SK-N-SH treated with all-trans-retinoic acid at 6 μM for 48 hours (cell line): ENCODE measurements at regions not wholly inside any gene's neighbourhood (a gene's known extent, or its start where the extent isn't known, plus 50 kb on each side); places are given as distances from the start of the nearest gene placed in this dataset.

Experiments used
- ISL1 ChIP-seq: fragments of 250-450 bp; sonication (Bioruptor Pico); IDR thresholded peaks from 2 replicates; pipeline ENCODE4 v2.1.2; 2022; ENCODE audit warnings: mild to moderate bottlenecking, moderate library complexity
- SNAI2 ChIP-seq: fragments of 250-450 bp; sonication (Bioruptor Pico); IDR thresholded peaks from 2 replicates; pipeline ENCODE4 v1.5.0; 2020; ENCODE audit warnings: mild to moderate bottlenecking, moderate library complexity
- ZC3H10 ChIP-seq: fragments of 250-450 bp; sonication (Bioruptor Pico); IDR thresholded peaks from 2 replicates; pipeline ENCODE4 v1.5.1; 2021; ENCODE audit warnings: mild to moderate bottlenecking, moderate library complexity
- ZNF565 ChIP-seq: fragments of 450-650 bp; formaldehyde crosslinking; conservative IDR thresholded peaks from 2 replicates; pipeline ENCODE4 v1.5.0; 2020; ENCODE audit warnings: low read depth, mild to moderate bottlenecking, moderate library complexity
- ZNF8 ChIP-seq: fragments of 450-650 bp; formaldehyde crosslinking; IDR thresholded peaks from 2 replicates; pipeline ENCODE4 v1.5.0; 2020; ENCODE audit warnings: mild to moderate bottlenecking, moderate library complexity
- TF ChIP-seq, protein P1 (sequence below): fragments of 250-450 bp; sonication (Bioruptor Pico); IDR thresholded peaks from 2 replicates; pipeline ENCODE4 v1.8.0; 2020; ENCODE audit warnings: mild to moderate bottlenecking, moderate library complexity, borderline replicate concordance

- TF ChIP-seq, protein P1, sequence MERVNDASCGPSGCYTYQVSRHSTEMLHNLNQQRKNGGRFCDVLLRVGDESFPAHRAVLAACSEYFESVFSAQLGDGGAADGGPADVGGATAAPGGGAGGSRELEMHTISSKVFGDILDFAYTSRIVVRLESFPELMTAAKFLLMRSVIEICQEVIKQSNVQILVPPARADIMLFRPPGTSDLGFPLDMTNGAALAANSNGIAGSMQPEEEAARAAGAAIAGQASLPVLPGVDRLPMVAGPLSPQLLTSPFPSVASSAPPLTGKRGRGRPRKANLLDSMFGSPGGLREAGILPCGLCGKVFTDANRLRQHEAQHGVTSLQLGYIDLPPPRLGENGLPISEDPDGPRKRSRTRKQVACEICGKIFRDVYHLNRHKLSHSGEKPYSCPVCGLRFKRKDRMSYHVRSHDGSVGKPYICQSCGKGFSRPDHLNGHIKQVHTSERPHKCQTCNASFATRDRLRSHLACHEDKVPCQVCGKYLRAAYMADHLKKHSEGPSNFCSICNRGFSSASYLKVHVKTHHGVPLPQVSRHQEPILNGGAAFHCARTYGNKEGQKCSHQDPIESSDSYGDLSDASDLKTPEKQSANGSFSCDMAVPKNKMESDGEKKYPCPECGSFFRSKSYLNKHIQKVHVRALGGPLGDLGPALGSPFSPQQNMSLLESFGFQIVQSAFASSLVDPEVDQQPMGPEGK (CRISPR knock-in tag) = no peak
- TF ChIP-seq ISL1 (CRISPR knock-in tag) (no peak), ZNF565 (CRISPR knock-in tag) (no peak), ZC3H10 (no peak), ZNF8 (CRISPR knock-in tag) (no peak), SNAI2 (CRISPR knock-in tag) (no peak)
These were observed 84.1 kb upstream of the C21orf91 start for GRCh38 chr21:17903029-17903806.
